ENCODE measurements at regions not wholly inside any gene's neighbourhood (a gene's known extent, or its start where the extent isn't known, plus 50 kb on each side); places are given as distances from the start of the nearest gene placed in this dataset.

GRCh38 chr4:35754047-35754446 lies 490.3 kb downstream of the ARAP2 start:
- ATAC-seq (ENCODE audit: low read depth) (no peak), DNase-seq (no peak)
- H3K36me3 Mint-ChIP-seq (ENCODE audit: low read depth): no peaks in the 10 kb centered on the region
- no peaks in the 10 kb centered on the region for H3K27me3 Mint-ChIP-seq
- no peak overlapping the region for H3K27ac Mint-ChIP-seq
- peaks cover 6% of the 10 kb centered on the region for H3K9me3 Mint-ChIP-seq
- ChIA-PET POLR2A (no interaction called here), CTCF (no interaction called here)
- no peak overlapping the region for H3K4me3 Mint-ChIP-seq
- intact Hi-C loops (cut with micrococcal nuclease): no loop called here
- TF ChIP-seq, protein P1, sequence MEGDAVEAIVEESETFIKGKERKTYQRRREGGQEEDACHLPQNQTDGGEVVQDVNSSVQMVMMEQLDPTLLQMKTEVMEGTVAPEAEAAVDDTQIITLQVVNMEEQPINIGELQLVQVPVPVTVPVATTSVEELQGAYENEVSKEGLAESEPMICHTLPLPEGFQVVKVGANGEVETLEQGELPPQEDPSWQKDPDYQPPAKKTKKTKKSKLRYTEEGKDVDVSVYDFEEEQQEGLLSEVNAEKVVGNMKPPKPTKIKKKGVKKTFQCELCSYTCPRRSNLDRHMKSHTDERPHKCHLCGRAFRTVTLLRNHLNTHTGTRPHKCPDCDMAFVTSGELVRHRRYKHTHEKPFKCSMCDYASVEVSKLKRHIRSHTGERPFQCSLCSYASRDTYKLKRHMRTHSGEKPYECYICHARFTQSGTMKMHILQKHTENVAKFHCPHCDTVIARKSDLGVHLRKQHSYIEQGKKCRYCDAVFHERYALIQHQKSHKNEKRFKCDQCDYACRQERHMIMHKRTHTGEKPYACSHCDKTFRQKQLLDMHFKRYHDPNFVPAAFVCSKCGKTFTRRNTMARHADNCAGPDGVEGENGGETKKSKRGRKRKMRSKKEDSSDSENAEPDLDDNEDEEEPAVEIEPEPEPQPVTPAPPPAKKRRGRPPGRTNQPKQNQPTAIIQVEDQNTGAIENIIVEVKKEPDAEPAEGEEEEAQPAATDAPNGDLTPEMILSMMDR (IDR thresholded peaks at IDR 0.05): no peak
- H3K4me1 Mint-ChIP-seq: no peaks in the 10 kb centered on the region

DNA sequence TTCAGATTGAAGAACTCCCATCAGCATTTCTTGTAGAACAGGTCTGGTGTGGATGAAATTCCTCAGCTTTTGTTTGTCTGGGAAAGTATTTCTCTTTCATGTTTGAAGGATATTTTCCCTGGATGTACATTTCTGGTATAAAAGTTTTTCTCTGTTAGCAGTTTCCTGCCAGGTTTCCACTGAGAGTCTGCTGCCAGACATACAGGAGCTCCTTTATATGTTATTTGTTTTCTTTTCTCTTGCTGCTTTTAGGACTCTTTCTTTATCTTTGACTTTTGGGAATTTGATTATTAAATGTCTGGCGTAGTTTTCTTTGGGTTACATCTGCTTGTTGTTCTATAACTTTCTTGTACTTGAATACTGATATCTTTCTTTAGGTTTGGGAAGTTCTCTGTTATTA lies 486.5 kb downstream of the ARAP2 start:
- Mint-ChIP-seq H3K36me3 (ENCODE audit: low read depth) (no peaks in the 10 kb centered on the region), H3K9me3 (peaks cover 6% of the 10 kb centered on the region), H3K27ac (no peak overlapping the region), H3K27me3 (no peaks in the 10 kb centered on the region), H3K4me1 (no peaks in the 10 kb centered on the region), H3K4me3 (no peak overlapping the region)
- DNase-seq (no peak), ATAC-seq (ENCODE audit: low read depth) (no peak)
- ChIA-PET POLR2A (no interaction called here), CTCF (no interaction called here)
- intact Hi-C loops (cut with micrococcal nuclease): no loop called here
- TF ChIP-seq, protein P1 (IDR thresholded peaks at IDR 0.05): no peak

- ChIA-PET CTCF (no interaction called here), POLR2A (no interaction called here)
- Mint-ChIP-seq H3K36me3 (ENCODE audit: low read depth) (no peaks in the 10 kb centered on the region), H3K27ac (no peak overlapping the region), H3K27me3 (no peaks in the 10 kb centered on the region), H3K4me1 (no peaks in the 10 kb centered on the region), H3K9me3 (peaks cover 6% of the 10 kb centered on the region), H3K4me3 (no peak overlapping the region)
- no peak for DNase-seq
- ATAC-seq (ENCODE audit: low read depth): no peak
- TF ChIP-seq, protein P1 (IDR thresholded peaks at IDR 0.05): no peak
- intact Hi-C loops (cut with micrococcal nuclease): no loop called here
Measured at GRCh38 chr4:35760807-35761206, 483.5 kb downstream of the ARAP2 start.

GRCh38 chr4:35771571-35771970 lies 472.7 kb downstream of the ARAP2 start:
- Mint-ChIP-seq H3K9me3 (no peaks in the 10 kb centered on the region), H3K36me3 (ENCODE audit: low read depth) (no peaks in the 10 kb centered on the region), H3K27me3 (no peaks in the 10 kb centered on the region), H3K27ac (no peak overlapping the region), H3K4me3 (no peak overlapping the region), H3K4me1 (no peaks in the 10 kb centered on the region)
- intact Hi-C loops (cut with micrococcal nuclease): no loop called here
- POLR2A ChIA-PET: no interaction called here
- TF ChIP-seq, protein P1 (IDR thresholded peaks at IDR 0.05): no peak
- DNase-seq: no peak
- CTCF ChIA-PET: no interaction called here
- ATAC-seq (ENCODE audit: low read depth): no peak

DNA sequence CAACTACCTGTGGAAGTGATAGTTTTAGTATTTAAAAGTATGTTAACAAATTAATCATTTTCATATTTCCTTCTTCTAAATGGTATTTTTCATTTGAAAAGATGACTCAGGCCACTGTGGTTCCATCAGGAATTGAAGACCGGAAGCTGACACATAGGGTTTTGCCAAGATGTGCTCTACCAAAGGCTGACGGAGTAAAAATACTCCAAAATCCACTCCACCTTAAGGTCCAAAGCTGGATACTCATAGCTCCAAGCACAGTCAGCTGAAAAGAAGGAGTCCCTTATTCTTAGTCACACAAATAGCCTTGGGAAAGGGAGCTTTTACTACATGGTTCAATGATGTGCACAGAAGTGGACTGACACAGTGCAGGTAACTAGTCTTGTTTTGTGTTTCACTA lies 472.0 kb downstream of the ARAP2 start:
- CTCF ChIA-PET: no interaction called here
- Mint-ChIP-seq H3K27me3 (no peaks in the 10 kb centered on the region), H3K27ac (no peak overlapping the region), H3K4me3 (no peak overlapping the region), H3K4me1 (no peaks in the 10 kb centered on the region), H3K36me3 (ENCODE audit: low read depth) (no peaks in the 10 kb centered on the region), H3K9me3 (no peaks in the 10 kb centered on the region)
- DNase-seq (no peak), ATAC-seq (ENCODE audit: low read depth) (no peak)
- intact Hi-C loops (cut with micrococcal nuclease): no loop called here
- TF ChIP-seq, protein P1 (IDR thresholded peaks at IDR 0.05): no peak
- POLR2A ChIA-PET: no interaction called here

Data from activated B cell treated with CpG ODN at 0.5 μM for 24 hours (primary cell).